HG03175 (cell line): ENCODE measurements at regions not wholly inside any gene's neighbourhood (a gene's known extent, or its start where the extent isn't known, plus 50 kb on each side); places are given as distances from the start of the nearest gene placed in this dataset.
"Not testable (repeated sequence)": the region's sequence is repeated elsewhere in the genome, so short reads cannot be mapped to it uniquely, and the experiment has no call there.

Source experiments
- ATAC-seq: cut with Tn5 transposase; IDR thresholded peaks from one replicate; pipeline ENCODE4 v1.9.1; 2021; ENCODE audit warnings: mild to moderate bottlenecking, moderate library complexity; ENCODE audit not compliant: unreplicated experiment

DNA sequence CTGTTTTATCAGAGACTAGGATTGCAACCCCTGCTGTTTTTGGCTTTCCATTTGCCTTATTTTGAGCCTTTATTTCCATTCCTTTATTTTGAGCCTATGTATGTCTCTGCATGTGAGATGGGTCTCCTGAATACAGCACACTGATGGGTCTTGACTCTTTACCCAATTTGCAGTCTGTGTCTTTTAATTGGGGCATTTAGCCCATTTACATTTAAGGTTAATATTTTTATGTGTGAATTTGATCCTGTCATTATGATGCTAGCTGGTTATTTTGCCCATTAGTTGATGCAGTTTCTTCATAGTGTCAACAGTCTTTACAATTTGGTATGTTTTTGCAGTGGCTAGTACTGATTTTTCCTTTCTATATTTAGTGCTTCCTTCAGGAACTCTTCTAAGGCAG, 88.5 kb upstream of the HCCS start:
- not testable (repeated sequence) for ATAC-seq

- ATAC-seq, result no peak
Measured at GRCh38 chrX:11039926-11040325, 71.2 kb upstream of the HCCS start.

GRCh38 chrX:11040405-11040804, 70.7 kb upstream of the HCCS start:
- ATAC-seq, result no peak

- ATAC-seq, result no peak
Measured at GRCh38 chrX:11040996-11041395, 70.1 kb upstream of the HCCS start.

- ATAC-seq, result no peak
Measured at GRCh38 chrX:11050013-11050412, 61.1 kb upstream of the HCCS start.

DNA sequence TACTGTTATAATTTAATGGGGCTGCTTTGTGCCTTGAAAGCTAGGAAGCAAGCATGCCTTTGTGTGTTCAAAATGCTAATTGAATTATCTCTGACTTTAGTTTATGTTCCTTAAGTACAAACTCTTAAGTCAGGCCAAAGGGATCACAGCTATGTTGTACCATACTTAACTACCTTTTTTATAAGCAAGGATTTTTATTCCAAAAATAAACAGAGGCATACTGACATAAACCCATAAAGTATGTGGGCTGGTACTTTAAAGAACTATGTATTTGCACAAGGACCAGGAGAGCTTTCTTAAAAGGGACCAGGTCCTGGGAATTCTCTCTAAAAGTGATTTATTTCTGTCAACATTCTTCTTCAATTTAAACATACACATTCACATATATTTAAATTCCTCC, 57.8 kb upstream of the HCCS start:
- no peak for ATAC-seq

DNA sequence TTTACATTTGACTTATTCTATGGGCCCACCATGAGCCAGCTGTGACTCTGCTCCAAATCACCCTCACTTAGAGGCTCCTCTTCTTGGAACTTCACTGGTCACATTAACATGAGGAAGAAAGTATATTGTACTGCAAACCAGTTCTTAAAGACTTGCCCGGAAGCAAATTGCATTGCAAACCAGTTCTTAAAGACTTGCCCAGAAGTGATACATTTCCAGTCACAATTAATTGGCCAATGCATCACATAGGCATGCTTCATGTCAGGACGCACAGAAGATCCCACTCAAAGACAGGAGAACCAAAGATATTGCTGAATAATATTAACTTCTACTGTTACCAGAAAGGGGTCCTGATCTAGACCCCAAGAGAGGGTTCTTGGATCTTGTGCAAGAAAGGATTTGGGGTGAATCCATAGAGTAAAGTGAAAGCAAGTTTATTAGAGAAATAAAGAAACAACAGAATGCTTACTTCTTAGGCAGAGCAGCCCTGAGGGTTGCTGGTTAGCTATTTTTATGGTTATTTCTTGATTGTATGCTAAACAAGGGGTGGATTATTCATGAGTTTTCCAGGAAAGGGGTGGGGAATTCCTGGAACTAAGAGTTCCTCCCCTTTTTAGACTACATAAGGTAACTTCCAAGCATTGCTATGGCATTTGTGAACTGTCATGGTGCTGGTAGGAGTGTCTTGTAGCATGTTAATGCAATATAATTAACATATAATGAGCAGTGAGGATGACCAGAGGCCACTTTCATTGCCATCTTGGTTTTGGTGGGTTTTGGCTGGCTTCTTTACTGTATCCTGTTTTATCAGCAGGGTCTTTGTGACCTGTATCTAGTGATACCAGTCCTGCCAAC, 54.6 kb upstream of the HCCS start:
- ATAC-seq, result no peak

- ATAC-seq, result no peak
Measured at GRCh38 chrX:11059933-11060332, 51.2 kb upstream of the HCCS start.
